ENCODE measurements at regions not wholly inside any gene's neighbourhood (a gene's known extent, or its start where the extent isn't known, plus 50 kb on each side); places are given as distances from the start of the nearest gene placed in this dataset.
"Not testable (repeated sequence)": the region's sequence is repeated elsewhere in the genome, so short reads cannot be mapped to it uniquely, and the experiment has no call there.

- no peak overlapping the region for H2AK9ac ChIP-seq (replicated peaks; ENCODE audit: low read depth, low read length, poor library complexity)
- H3K56ac ChIP-seq (ENCODE audit: extremely low read depth, insufficient read depth, low read length) = no peak overlapping the region
- H3K14ac ChIP-seq (replicated peaks; ENCODE audit: low read depth, low read length) = no peak overlapping the region
- no peak overlapping the region for H4K5ac ChIP-seq (ENCODE audit: low read depth, low read length)
- H3K27me3 ChIP-seq (ENCODE audit: control insufficient read depth, insufficient read depth, low read length) = peaks cover 2% of the 10 kb centered on the region; the same call in 1 of the 2 replicates
- POLR2A ChIA-PET (ENCODE audit: unreplicated experiment) = no interaction called here
- H2BK15ac ChIP-seq (ENCODE audit: low read depth, low read length) = no peak overlapping the region
- no peaks in the 10 kb centered on the region for H4K20me1 ChIP-seq (ENCODE audit: insufficient read depth, low read length)
- no peak for DNase-seq
- no peak overlapping the region for H2BK5ac ChIP-seq (ENCODE audit: low read depth, low read length, poor library complexity, severe bottlenecking)
- H3K4me1 ChIP-seq (ENCODE audit: control insufficient read depth, insufficient read depth, low read length) = peaks cover 6% of the 10 kb centered on the region; the same call in 1 of the 2 replicates
- H2BK120ac ChIP-seq (ENCODE audit: low read depth, low read length) = no peak overlapping the region
- no peak overlapping the region for H2AK5ac ChIP-seq (ENCODE audit: low read depth, low read length)
- no peak overlapping the region for H3K4me2 ChIP-seq (ENCODE audit: low read depth, low read length)
- H3K79me1 ChIP-seq (ENCODE audit: low read depth in 1 of 2, low read length in 2 of 2) = no peaks in the 10 kb centered on the region
- H3K18ac ChIP-seq (ENCODE audit: low read depth, low read length) = no peak overlapping the region
- no peak overlapping the region for H3K9ac ChIP-seq (ENCODE audit: low read depth, low read length)
- H3K4me3 ChIP-seq (ENCODE audit: insufficient read depth, low read depth, low read length) = no peak overlapping the region
- H3K9me1 ChIP-seq (ENCODE audit: insufficient read depth, low read length) = no peaks in the 10 kb centered on the region
- no peak for ATAC-seq (ENCODE audit: low read depth)
- no peak overlapping the region for H3K27ac ChIP-seq (ENCODE audit: insufficient read depth, low read length)
- H4K8ac ChIP-seq (ENCODE audit: low read depth in 2 of 2, low read length in 2 of 2) = no peak overlapping the region
- TF ChIP-seq FOS (IDR thresholded peaks at IDR 0.05; ENCODE audit: low read depth, low read length) = no peak
- H3K4ac ChIP-seq (ENCODE audit: low read depth, low read length) = no peak overlapping the region
- CTCF ChIA-PET = no interaction called here
- dilution Hi-C loops (cut with HindIII; ENCODE audit: low sequenced_read_pairs, unreplicated experiment) (no loop called here), intact Hi-C loops (cut with micrococcal nuclease) (no loop called here), in situ Hi-C loops (cut with MboI; ENCODE audit: low sequenced_read_pairs) (loop anchor here (25.0 kb wide), 3 partner anchors 125 to 375 kb away; no protein-coding TSS in a partner anchor)
- peaks cover 4% of the 10 kb centered on the region; the same call in 1 of the 2 replicates for H3K9me3 ChIP-seq (ENCODE audit: control insufficient read depth, insufficient read depth, low read length)
- BruUV-seq (replicated peaks) = no TSS peak
- no peak overlapping the region for H4K91ac ChIP-seq (ENCODE audit: insufficient read depth, low read depth, low read length)
- no peak overlapping the region for H2BK20ac ChIP-seq (ENCODE audit: low read depth, low read length)
- H3K23ac ChIP-seq (ENCODE audit: low read depth, low read length) = no peak overlapping the region
- no peak overlapping the region for H2AFZ ChIP-seq (replicated peaks; ENCODE audit: low read length, poor library complexity)
- no peaks in the 10 kb centered on the region for H3K36me3 ChIP-seq (ENCODE audit: control insufficient read depth, insufficient read depth, low read length)
Measured at GRCh38 chr12:9337656-9338055, 129.5 kb upstream of the PZP start.

GRCh38 chr12:9336375-9337011 lies 128.3 kb upstream of the PZP start:
- H3K4me2 ChIP-seq (ENCODE audit: low read depth, low read length); H2BK20ac ChIP-seq (ENCODE audit: low read depth, low read length); CTCF ChIA-PET; intact Hi-C loops (cut with micrococcal nuclease); H3K56ac ChIP-seq (ENCODE audit: extremely low read depth, insufficient read depth, low read length); H3K18ac ChIP-seq (ENCODE audit: low read depth, low read length); BruUV-seq (replicated peaks); ATAC-seq (ENCODE audit: low read depth); dilution Hi-C loops (cut with HindIII; ENCODE audit: low sequenced_read_pairs, unreplicated experiment); H3K79me1 ChIP-seq (ENCODE audit: low read depth in 1 of 2, low read length in 2 of 2); H3K14ac ChIP-seq (replicated peaks; ENCODE audit: low read depth, low read length); H2AK5ac ChIP-seq (ENCODE audit: low read depth, low read length); DNase-seq; H3K9me3 ChIP-seq (ENCODE audit: control insufficient read depth, insufficient read depth, low read length); H2BK120ac ChIP-seq (ENCODE audit: low read depth, low read length); H4K20me1 ChIP-seq (ENCODE audit: insufficient read depth, low read length); H3K23ac ChIP-seq (ENCODE audit: low read depth, low read length); H2AK9ac ChIP-seq (replicated peaks; ENCODE audit: low read depth, low read length, poor library complexity); H4K91ac ChIP-seq (ENCODE audit: insufficient read depth, low read depth, low read length); H2AFZ ChIP-seq (replicated peaks; ENCODE audit: low read length, poor library complexity); H3K27ac ChIP-seq (ENCODE audit: insufficient read depth, low read length); H3K4ac ChIP-seq (ENCODE audit: low read depth, low read length); H3K27me3 ChIP-seq (ENCODE audit: control insufficient read depth, insufficient read depth, low read length); POLR2A ChIA-PET (ENCODE audit: unreplicated experiment); H3K4me3 ChIP-seq (ENCODE audit: insufficient read depth, low read depth, low read length); H4K8ac ChIP-seq (ENCODE audit: low read depth in 2 of 2, low read length in 2 of 2); H4K5ac ChIP-seq (ENCODE audit: low read depth, low read length); H3K36me3 ChIP-seq (ENCODE audit: control insufficient read depth, insufficient read depth, low read length); H3K9me1 ChIP-seq (ENCODE audit: insufficient read depth, low read length); H3K4me1 ChIP-seq (ENCODE audit: control insufficient read depth, insufficient read depth, low read length); H2BK15ac ChIP-seq (ENCODE audit: low read depth, low read length); H3K9ac ChIP-seq (ENCODE audit: low read depth, low read length); H2BK5ac ChIP-seq (ENCODE audit: low read depth, low read length, poor library complexity, severe bottlenecking): not testable (repeated sequence)
- in situ Hi-C loops (cut with MboI; ENCODE audit: low sequenced_read_pairs) = loop anchor here (25.0 kb wide), 3 partner anchors 126 to 376 kb away; no protein-coding TSS in a partner anchor
- no CpG with 5 or more reads among the region's 7 CpGs for WGBS, 2 experiments (ENCODE audit: extremely low coverage in 2 of 2, insufficient read length in 1 of 2)
